NCI-H748 (cell line): ENCODE measurements at regions not wholly inside any gene's neighbourhood (a gene's known extent, or its start where the extent isn't known, plus 50 kb on each side); places are given as distances from the start of the nearest gene placed in this dataset.

Experiments
- DNase-seq: peaks from one replicate; lab custom pipeline; 2025; ENCODE audit not compliant: unreplicated experiment; lab: John Stamatoyannopoulos, UW

GRCh38 chr16:35713762-35714650 lies 2254.6 kb downstream of the TP53TG3F start:
- no peak for DNase-seq

- DNase-seq = no peak
These were observed 2255.3 kb downstream of the TP53TG3F start for GRCh38 chr16:35714665-35715064.

- no peak for DNase-seq
These were observed 2265.1 kb downstream of the TP53TG3F start for GRCh38 chr16:35724551-35724950.

- no peak for DNase-seq
These were observed 2266.5 kb downstream of the TP53TG3F start for GRCh38 chr16:35725949-35726348.

DNA sequence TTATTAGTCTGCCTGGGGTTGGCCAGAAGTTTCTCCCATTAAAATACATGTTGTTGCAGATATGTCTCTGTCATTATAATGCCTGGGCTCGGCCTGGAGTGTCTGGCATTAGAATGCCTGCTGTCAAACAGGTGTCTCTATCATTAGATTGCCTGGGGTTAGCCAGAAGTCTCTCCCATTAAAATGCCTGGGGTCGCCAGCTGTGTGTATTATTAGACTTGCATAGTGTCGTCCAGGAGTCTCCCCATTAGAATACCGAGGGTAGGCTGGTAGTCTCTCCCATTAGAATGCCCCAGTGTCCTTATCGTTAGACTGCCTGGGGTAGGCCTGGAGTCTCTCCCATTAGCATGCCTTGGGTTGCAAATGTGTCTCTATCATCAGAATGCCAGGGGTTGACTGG lies 2270.8 kb downstream of the TP53TG3F start:
- DNase-seq = no peak

DNA sequence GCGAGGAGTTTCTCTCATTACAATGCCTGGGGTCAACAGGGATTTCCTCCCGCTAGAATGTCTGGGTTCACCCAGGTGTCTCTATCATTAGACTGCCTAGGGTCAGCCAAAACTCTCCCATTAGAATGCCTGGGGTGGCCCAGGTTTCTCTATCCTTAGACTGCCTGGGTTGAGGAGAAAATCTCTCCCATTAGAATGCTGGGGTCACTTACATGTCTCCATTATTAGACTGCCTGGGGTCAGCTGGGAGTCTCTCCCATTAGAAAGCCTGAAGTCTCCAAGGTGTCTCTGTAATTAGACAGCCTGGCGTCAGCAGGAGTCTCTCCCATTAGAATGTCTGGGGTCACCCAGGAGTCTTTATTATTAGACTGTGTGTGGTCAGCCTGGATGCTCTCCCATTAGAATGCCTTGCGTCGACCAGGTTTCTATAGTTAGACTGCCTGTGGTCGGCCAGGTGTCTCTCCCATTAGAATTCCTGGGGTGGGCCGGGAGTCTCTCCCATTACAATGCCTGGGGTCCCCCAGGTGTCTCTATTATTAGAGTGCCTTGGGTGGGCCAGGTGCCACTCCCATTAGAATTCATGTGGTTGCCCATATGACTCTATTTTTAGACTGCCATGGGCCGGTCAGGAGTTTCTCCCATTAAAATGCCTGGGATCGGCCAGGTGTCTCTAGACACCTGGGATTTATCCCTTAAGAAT lies 2272.1 kb downstream of the TP53TG3F start:
- DNase-seq = no peak

- no peak for DNase-seq
These were observed 2272.8 kb downstream of the TP53TG3F start for GRCh38 chr16:35732046-35732810.

DNA sequence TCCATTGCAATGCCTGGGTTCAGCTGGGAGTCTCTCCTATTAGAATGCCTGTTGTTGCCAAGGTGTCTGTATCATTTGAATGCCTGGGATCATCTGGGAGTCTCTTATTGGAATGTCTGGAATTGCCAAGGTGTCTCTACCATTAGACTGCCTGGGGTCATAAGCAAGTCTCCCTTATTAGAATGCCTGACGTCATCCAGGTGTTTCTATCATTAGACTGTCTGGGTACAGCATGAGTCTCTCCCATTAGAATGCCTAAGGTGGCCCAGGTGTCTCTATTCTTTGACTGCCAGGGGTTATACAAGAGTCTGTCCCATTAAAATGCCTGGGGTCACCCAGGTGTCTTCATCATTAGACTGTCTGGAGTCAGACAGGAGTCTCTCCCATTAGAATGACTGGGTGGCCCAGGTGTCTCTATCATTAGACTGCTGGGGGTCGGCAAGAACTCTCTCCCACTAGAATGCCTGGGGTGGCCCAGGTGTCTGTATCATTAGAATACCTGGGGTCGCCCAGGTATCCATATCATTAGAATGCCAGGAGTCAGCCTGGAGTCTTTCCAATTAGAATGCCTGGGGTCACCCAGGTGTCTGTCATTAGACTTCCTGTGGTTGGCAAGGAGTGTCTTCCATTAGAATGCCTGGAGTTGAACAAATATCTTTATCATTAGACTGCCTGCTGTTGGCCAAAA lies 2274.0 kb downstream of the TP53TG3F start:
- DNase-seq = no peak

DNA sequence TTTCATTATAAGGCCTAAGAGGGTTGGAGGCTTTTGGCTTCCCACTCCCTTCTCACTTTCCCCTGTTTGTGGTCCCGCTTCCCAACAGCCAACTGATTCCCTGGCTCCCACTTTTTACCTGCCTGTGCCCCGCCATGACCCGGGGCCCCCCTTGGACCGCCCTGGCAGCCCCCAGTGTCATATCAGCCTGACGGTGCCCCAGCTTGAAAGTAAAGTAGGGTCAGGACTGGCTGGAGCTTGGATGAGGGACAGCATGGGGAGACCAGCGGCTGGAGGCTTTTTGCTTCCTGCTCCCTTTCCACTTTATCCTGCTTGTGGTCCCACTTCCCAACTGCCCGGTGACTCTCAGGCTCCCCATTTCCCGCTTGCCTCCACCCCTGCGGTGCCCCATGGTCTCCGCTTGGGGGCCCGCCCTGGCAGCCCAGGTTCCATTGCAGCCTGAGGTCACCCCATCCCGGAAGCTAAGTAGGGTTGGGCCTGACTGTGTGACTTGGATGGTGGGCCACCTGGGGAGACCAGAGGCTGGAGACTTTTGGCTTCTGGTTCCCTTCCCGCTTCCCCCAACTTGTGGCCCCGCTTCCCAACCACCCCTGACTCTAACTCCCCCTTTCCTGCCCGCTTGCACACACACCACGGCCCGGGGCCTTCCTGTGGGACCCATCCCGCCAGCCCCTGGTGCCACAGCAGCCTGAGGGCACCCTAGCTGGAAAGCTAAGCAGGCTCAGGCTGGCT lies 2274.7 kb downstream of the TP53TG3F start:
- DNase-seq = no peak

GRCh38 chr16:35734728-35735402 lies 2275.5 kb downstream of the TP53TG3F start:
- DNase-seq = no peak

DNA sequence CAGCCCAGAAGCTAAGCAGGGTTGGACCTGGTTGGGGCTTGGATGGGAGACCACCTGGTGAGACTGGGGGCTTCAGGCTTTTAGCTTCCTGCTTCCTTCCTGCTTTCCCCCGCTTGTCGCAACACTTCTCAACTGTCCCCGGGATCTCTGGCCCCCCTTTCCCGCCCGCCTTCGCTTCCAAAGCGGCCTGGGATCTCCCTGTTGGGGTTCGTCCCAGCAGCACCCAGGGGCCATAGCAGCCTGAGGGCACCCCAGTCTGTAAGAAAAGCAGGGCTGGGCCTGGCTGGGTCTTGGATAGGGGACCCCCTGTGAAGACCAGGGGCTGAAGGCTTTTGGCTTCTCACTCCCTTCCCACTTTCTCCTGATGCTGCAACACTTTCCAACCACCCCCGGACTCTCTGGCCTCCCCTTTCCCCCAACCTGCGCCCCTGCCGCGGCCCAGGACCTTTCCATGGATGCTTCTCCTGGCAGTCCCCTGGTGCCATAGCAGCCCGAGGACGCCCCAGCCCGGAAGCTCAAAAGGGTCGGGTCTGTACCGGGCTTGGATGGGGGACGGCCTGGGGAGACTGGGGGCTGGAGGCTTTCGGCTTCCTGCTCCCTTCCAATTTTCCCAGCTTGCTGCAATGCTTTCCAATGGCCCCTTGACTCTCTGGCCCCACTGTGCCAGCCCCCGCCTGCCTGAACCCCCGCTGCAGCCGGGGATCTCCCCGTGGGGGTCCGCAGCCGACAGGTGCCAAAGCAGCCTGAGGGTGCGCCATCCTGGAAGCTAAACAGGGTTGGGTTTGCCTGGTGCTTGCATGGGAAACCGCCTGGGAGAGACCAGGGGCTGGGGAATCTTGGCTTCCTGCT lies 2276.2 kb downstream of the TP53TG3F start:
- DNase-seq = no peak

DNA sequence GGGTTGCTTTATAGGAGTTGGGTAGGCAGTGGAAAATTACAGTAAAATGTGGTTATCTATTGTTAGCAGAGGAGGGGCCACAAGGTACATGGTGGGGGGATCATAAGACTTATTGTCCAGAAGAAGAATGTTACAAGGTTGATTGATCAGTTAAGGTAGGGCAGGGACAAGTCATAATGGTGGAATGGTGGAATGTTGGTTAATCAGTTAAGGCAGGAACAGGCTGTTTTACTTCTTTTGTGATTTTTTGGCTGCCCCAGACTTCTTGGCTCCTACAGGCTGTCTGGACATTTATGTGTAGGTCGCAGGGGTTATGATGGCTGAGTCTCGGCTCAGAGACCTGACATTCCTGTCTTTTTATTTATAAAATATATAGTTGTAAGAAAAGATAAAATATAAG lies 2277.1 kb downstream of the TP53TG3F start:
- no peak for DNase-seq

DNA sequence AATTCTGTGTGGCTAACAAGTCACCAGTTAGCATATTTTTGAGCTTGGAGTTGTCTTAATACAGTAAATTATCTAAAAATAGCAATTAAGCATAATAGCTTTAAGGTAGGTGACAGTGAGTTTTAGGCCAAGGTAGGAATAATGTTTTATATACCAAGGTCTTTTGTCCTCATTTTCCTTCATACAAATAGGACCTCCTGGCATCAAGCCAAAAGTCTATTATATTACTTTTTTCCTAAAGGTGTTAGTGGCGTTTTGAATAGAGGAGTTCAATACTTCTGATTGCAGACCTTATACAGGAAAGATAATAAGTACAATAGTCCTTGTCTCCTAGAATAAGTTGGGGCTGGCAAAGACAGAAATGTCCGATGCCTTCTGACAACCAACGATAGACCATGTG lies 2277.7 kb downstream of the TP53TG3F start:
- no peak for DNase-seq

DNA sequence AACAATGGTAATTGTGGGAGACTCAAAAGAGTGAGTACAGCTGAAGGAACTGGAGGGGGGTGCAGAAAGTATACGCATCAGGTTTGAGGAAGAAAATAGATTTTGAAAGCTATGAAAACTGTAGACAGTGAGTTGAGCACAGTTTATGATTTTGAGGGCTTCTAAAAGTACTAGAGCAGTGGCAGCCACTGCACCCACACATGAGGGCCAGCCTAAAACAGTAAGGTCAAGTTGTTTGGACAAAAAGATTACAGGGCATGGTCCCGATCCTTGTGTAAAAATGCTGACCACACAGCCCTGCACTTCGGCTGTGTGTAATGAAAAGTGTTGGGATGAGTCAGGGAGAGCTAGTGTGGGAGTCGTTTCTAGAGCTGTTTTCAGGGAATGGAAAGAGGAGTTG lies 2282.1 kb downstream of the TP53TG3F start:
- no peak for DNase-seq

- no peak for DNase-seq
These were observed 2283.8 kb downstream of the TP53TG3F start for GRCh38 chr16:35743101-35743692.

GRCh38 chr16:35744084-35744483 lies 2284.7 kb downstream of the TP53TG3F start:
- no peak for DNase-seq

DNA sequence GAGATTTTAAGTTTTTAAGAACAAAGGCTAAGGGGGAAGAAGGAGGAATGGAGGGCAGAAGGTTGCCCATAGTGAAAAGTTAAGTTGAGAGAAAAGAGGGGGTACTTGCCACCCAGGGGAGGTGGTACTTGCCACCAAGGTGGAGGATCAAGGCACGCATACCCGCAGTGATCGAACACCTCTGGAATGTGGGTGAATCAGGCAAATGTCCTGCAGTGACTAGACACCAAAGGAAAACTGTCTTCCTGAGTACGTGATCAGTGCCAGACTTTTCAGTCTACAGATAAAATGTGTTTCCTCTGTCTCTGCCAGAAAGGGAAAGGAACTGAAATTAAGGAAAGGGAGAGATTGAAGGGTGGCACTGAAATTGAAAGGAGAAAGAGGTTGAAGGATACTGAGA lies 2285.3 kb downstream of the TP53TG3F start:
- DNase-seq = no peak

GRCh38 chr16:35745191-35745590 lies 2285.8 kb downstream of the TP53TG3F start:
- DNase-seq = no peak
